GM12878 (cell line): ENCODE measurements at regions not wholly inside any gene's neighbourhood (a gene's known extent, or its start where the extent isn't known, plus 50 kb on each side); places are given as distances from the start of the nearest gene placed in this dataset.

Experiments used
- ATAC-seq: fragments of 200-7000 bp; cut with Tn5 transposase; 3 replicates; pipeline ENCODE4 v1.9.1; 2020; ENCODE audit warnings: mild to moderate bottlenecking, moderate library complexity
- BruUV-seq: library from RNA; stranded (reverse); fragments of 400-500 nt; replicated peaks from 2 replicates; lab custom pipeline; 2021; lab: Mats Ljungman, UMichigan
- CTCF ChIA-PET: fragments of 300-600 bp; sonication (Branson Sonifier 250); formaldehyde crosslinking; extraction: SDS; loops from one replicate; lab custom pipeline; 2021; ENCODE audit warnings: inconsistent platforms; lab: Yijun Ruan, JAX
- POLR2A ChIA-PET: fragments of 350-600 bp; formaldehyde crosslinking; extraction: SDS; loops from one replicate; lab custom pipeline; 2021; ENCODE audit warnings: inconsistent platforms; lab: Charles Lee
- RAD21 ChIA-PET: fragments of 300-600 bp; sonication (Branson Sonifier 250); formaldehyde crosslinking; loops from one replicate; lab custom pipeline; 2023; ENCODE audit warnings: antibody characterized with exemption; ENCODE audit not compliant: unreplicated experiment; lab: Charles Lee
- SMC1A ChIA-PET: fragments of 300-600 bp; sonication (Branson Sonifier 250); formaldehyde crosslinking; loops from one replicate; lab custom pipeline; 2023; ENCODE audit not compliant: unreplicated experiment, uncharacterized antibody; lab: Charles Lee
- DNase-seq: peaks from one replicate; pipeline ENCODE4 v3.0.0-alpha.2; 2011; ENCODE audit warnings: low read depth, low spot score
- FAIRE-seq: peaks from 3 replicates; lab custom pipeline; 2011; peaks lifted over from hg19 to GRCh38; lab: Jason Lieb, UNC
- H2AFZ ChIP-seq: 2 replicates; pipeline ENCODE4 v1.6.0; 2011; ENCODE audit warnings: low read depth, low read length, control low read depth; ENCODE audit not compliant: control insufficient read depth
- H3K27ac ChIP-seq: 2 replicates; pipeline ENCODE4 v1.5.1; 2011; ENCODE audit warnings: control low read depth; ENCODE audit not compliant: control insufficient read depth, insufficient read depth
- H3K27me3 ChIP-seq, 2 experiments: replicated peaks in 1 of 2; 2 replicates each; pipeline versions ENCODE4 v1.6.0 to v1.6.1; 2011; ENCODE audit warnings: low read length in 1 of 2; ENCODE audit not compliant: control insufficient read depth in 2 of 2, insufficient read depth in 2 of 2
- H3K36me3 ChIP-seq, 2 experiments: 2 replicates each; pipeline ENCODE4 v1.5.1; 2011; ENCODE audit warnings: low read length in 1 of 2; ENCODE audit not compliant: control insufficient read depth in 2 of 2, insufficient read depth in 2 of 2
- H3K4me1 ChIP-seq: 2 replicates; pipeline ENCODE4 v1.6.1; 2011; ENCODE audit warnings: mild to moderate bottlenecking, low read length, moderate library complexity, mixed read lengths; ENCODE audit not compliant: control insufficient read depth, insufficient read depth
- H3K4me2 ChIP-seq: 2 replicates; pipeline ENCODE4 v1.6.0; 2011; ENCODE audit warnings: control low read depth; ENCODE audit not compliant: control insufficient read depth, insufficient read depth
- H3K4me3 ChIP-seq: fragments of 200-600 bp; sonication (generic); 2 replicates; pipeline ENCODE4 v1.5.1; 2016
- H3K79me2 ChIP-seq: 2 replicates; pipeline ENCODE4 v1.6.0; 2011; ENCODE audit warnings: low read length; ENCODE audit not compliant: control insufficient read depth, insufficient read depth
- H3K9ac ChIP-seq: 2 replicates; pipeline ENCODE4 v1.8.0; 2011; ENCODE audit warnings: low read length, control low read depth, mixed read lengths; ENCODE audit not compliant: control insufficient read depth, insufficient read depth
- H3K9me3 ChIP-seq: replicated peaks from 3 replicates; pipeline ENCODE4 v1.5.1; 2011; ENCODE audit warnings: mild to moderate bottlenecking, low read length; ENCODE audit not compliant: control insufficient read depth, insufficient read depth
- H4K20me1 ChIP-seq: 2 replicates; pipeline ENCODE4 v1.6.0; 2011; ENCODE audit not compliant: control insufficient read depth, insufficient read depth
- HCFC1 ChIP-seq: fragments of 150-350 bp; IDR thresholded peaks from 2 replicates; pipeline ENCODE4 v1.6.1; 2014; ENCODE audit warnings: low read length
- RUNX3 ChIP-seq: IDR thresholded peaks from 2 replicates; pipeline ENCODE4 v1.6.1; 2012; ENCODE audit warnings: low read length, inconsistent platforms
- SIX5 ChIP-seq: IDR thresholded peaks from 2 replicates; pipeline ENCODE4 v1.6.1; 2011; ENCODE audit warnings: mild to moderate bottlenecking, low read depth, low read length, moderate library complexity; ENCODE audit not compliant: severe bottlenecking
- ZNF274 ChIP-seq: IDR thresholded peaks from one replicate; pipeline ENCODE4 v1.8.0; 2011; ENCODE audit not compliant: insufficient read length, insufficient read depth
- WGBS: methylation state at CpG from one replicate; pipeline ENCODE4 v1.1.6; 2016; ENCODE audit warnings: low lambda C conversion rate; ENCODE audit not compliant: insufficient replicate concordance, insufficient coverage; ENCODE audit errors: missing lambda C conversion rate; 5-methylcytosine and 5-hydroxymethylcytosine counted together
- in situ Hi-C: fragments of 300-500 bp; cut with MboI; formaldehyde crosslinking; loops from 9 replicates; pipeline ENCODE4 v1.14.3; 2018; ENCODE audit warnings: mixed read lengths
- intact Hi-C: fragments of 100-400 bp; cut with micrococcal nuclease; formaldehyde crosslinking; loops from one replicate; pipeline ENCODE4 v1.14.2; 2022; ENCODE audit not compliant: unreplicated experiment
- TF ChIP-seq, protein P1 (sequence below): fragments of 450-650 bp; IDR thresholded peaks from 2 replicates; pipeline ENCODE4 v1.6.1; 2017; ENCODE audit warnings: low read depth, mild to moderate bottlenecking, moderate library complexity
- TF ChIP-seq, protein P2 (sequence below): fragments of 450-650 bp; IDR thresholded peaks from 2 replicates; pipeline ENCODE4 v1.6.1; 2017; ENCODE audit warnings: mild to moderate bottlenecking, low read depth, inconsistent platforms; ENCODE audit not compliant: poor library complexity, severe bottlenecking

DNA sequence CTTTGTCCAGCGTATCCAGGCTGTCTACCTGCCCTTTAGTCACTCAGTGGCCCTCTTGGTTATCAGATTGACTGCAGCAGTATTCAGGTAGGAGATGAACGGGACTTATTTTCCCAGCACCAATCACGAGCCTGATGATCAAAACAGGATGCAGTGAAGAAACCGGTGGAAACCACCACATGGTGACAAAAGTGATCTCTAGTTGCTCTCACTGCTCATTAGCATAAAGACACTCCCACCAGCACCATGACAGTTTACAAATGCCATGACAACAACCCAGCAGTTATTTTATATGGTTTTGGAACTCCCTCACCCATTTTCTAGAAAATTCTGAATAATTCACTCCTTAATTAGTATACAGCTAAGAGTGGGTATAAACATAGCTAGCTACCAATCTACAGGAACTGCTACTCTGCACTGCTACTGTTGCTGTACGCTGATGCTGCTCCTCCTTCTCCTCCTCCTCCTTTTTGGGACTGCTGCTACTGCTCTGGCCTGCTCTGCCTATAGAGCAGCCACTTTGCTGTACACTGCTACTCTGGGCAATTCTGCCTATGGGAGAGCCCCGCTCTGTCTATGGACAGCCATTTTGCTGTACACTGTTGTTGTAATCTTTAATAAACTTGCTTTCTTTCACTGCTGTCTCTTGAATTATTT lies 142.5 kb upstream of the SSTR1 start:
- H2AFZ ChIP-seq, result no peak overlapping the region
- no peaks in the 10 kb centered on the region; the same call in 2 of the 3 replicates for H3K9me3 ChIP-seq
- FAIRE-seq, result no peak
- no peak; the same call in 2 of the 3 replicates for ATAC-seq
- H3K27ac ChIP-seq, result no peak overlapping the region
- RAD21 ChIA-PET, result interaction anchor here (0.6 kb wide), 1 partner anchor 57 kb away, joined by 4 read pairs; no protein-coding TSS in a partner anchor
- H3K9ac ChIP-seq, result no peak overlapping the region
- in situ Hi-C loops, result no loop called here
- H3K36me3 ChIP-seq, result no peaks in the 10 kb centered on the region
- TF ChIP-seq SIX5 (no peak), RUNX3 (no peak), HCFC1 (no peak), ZNF274 (no peak)
- TF ChIP-seq, protein P1, sequence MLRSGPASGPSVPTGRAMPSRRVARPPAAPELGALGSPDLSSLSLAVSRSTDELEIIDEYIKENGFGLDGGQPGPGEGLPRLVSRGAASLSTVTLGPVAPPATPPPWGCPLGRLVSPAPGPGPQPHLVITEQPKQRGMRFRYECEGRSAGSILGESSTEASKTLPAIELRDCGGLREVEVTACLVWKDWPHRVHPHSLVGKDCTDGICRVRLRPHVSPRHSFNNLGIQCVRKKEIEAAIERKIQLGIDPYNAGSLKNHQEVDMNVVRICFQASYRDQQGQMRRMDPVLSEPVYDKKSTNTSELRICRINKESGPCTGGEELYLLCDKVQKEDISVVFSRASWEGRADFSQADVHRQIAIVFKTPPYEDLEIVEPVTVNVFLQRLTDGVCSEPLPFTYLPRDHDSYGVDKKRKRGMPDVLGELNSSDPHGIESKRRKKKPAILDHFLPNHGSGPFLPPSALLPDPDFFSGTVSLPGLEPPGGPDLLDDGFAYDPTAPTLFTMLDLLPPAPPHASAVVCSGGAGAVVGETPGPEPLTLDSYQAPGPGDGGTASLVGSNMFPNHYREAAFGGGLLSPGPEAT, result no peak
- TF ChIP-seq, protein P2, sequence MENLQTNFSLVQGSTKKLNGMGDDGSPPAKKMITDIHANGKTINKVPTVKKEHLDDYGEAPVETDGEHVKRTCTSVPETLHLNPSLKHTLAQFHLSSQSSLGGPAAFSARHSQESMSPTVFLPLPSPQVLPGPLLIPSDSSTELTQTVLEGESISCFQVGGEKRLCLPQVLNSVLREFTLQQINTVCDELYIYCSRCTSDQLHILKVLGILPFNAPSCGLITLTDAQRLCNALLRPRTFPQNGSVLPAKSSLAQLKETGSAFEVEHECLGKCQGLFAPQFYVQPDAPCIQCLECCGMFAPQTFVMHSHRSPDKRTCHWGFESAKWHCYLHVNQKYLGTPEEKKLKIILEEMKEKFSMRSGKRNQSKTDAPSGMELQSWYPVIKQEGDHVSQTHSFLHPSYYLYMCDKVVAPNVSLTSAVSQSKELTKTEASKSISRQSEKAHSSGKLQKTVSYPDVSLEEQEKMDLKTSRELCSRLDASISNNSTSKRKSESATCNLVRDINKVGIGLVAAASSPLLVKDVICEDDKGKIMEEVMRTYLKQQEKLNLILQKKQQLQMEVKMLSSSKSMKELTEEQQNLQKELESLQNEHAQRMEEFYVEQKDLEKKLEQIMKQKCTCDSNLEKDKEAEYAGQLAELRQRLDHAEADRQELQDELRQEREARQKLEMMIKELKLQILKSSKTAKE, result no peak
- TF ChIP-seq, all 136 proteins: peak for 0
- Histone ChIP-seq H4K20me1 (no peaks in the 10 kb centered on the region), H3K4me3 (no peak overlapping the region), H3K4me2 (no peak overlapping the region), H3K27me3 (no peaks in the 10 kb centered on the region), H3K4me1 (no peaks in the 10 kb centered on the region), H3K79me2 (no peaks in the 10 kb centered on the region)
- intact Hi-C loops, result no loop called here
- 11% methylated on average over 6 of the region's 6 CpGs for WGBS
- ChIA-PET POLR2A (no interaction called here), SMC1A (no interaction called here), CTCF (no interaction called here)
- no TSS peak for BruUV-seq
- no peak for DNase-seq
